Activated naive CD8-positive, alpha-beta T cell treated with anti-CD3 and anti-CD28 coated beads, Interleukin-2, amount 10 ng/mL, durations not matched to agents 7 days and 5 days (primary cell): ENCODE measurements at regions not wholly inside any gene's neighbourhood (a gene's known extent, or its start where the extent isn't known, plus 50 kb on each side); places are given as distances from the start of the nearest gene placed in this dataset.

ENCODE experiments used
- ATAC-seq: fragments of 150-1000 bp; cut with Tn5 transposase; one replicate; pipeline ENCODE4 v1.10.0; 2021; ENCODE audit warnings: low read depth, moderate library complexity
- POLR2A ChIA-PET: fragments of 350-600 bp; sonication (Branson Sonifier 250); formaldehyde crosslinking; loops from one replicate; lab custom pipeline; 2021; ENCODE audit warnings: antibody characterized with exemption; lab: Charles Lee
- DNase-seq: peaks from one replicate; pipeline ENCODE4 v3.0.0; 2021
- H3K27ac Mint-ChIP-seq: one replicate; pipeline ENCODE4 v1.8.0; 2022; ENCODE audit warnings: mild to moderate bottlenecking, mixed read lengths
- H3K27me3 Mint-ChIP-seq: one replicate; pipeline ENCODE4 v1.8.0; 2022; ENCODE audit warnings: mild to moderate bottlenecking, moderate library complexity, mixed read lengths
- H3K36me3 Mint-ChIP-seq: one replicate; pipeline ENCODE4 v1.8.0; 2021; ENCODE audit warnings: mild to moderate bottlenecking, mixed read lengths
- H3K4me1 Mint-ChIP-seq: one replicate; pipeline ENCODE4 v1.8.0; 2021; ENCODE audit warnings: mixed read lengths
- H3K4me3 Mint-ChIP-seq: one replicate; pipeline ENCODE4 v1.8.0; 2022; ENCODE audit warnings: mild to moderate bottlenecking, moderate library complexity, mixed read lengths
- H3K9me3 Mint-ChIP-seq: one replicate; pipeline ENCODE4 v1.8.0; 2021; ENCODE audit warnings: mixed read lengths

- H3K27me3 Mint-ChIP-seq = no peaks in the 10 kb centered on the region
These were observed 60.9 kb upstream of the RTN4 start for GRCh38 chr2:55111230-55111569.

GRCh38 chr2:55109219-55109891, 59.1 kb upstream of the RTN4 start:
- ATAC-seq (no peak), DNase-seq (no peak)
- POLR2A ChIA-PET = no interaction called here
- Mint-ChIP-seq H3K27me3 (no peaks in the 10 kb centered on the region), H3K4me3 (no peak overlapping the region), H3K36me3 (no peaks in the 10 kb centered on the region), H3K4me1 (no peaks in the 10 kb centered on the region), H3K9me3 (no peaks in the 10 kb centered on the region), H3K27ac (no peak overlapping the region)

More at GRCh38 chr2:55111230-55111569, 60.9 kb upstream of the RTN4 start:
- no peaks in the 10 kb centered on the region for H3K36me3 Mint-ChIP-seq
- no peak overlapping the region for H3K4me3 Mint-ChIP-seq
- H3K4me1 Mint-ChIP-seq = no peaks in the 10 kb centered on the region
- ATAC-seq (no peak), DNase-seq (no peak)
- POLR2A ChIA-PET = no interaction called here
- H3K9me3 Mint-ChIP-seq = no peaks in the 10 kb centered on the region
- no peak overlapping the region for H3K27ac Mint-ChIP-seq

GRCh38 chr2:55108456-55109160, 58.4 kb upstream of the RTN4 start:
- no peak overlapping the region for H3K27ac Mint-ChIP-seq
- no peak for ATAC-seq
- no peak overlapping the region for H3K4me3 Mint-ChIP-seq
- POLR2A ChIA-PET = no interaction called here
- DNase-seq = no peak
- no peaks in the 10 kb centered on the region for H3K27me3 Mint-ChIP-seq
- H3K36me3 Mint-ChIP-seq = no peaks in the 10 kb centered on the region
- no peaks in the 10 kb centered on the region for H3K9me3 Mint-ChIP-seq
- H3K4me1 Mint-ChIP-seq = no peaks in the 10 kb centered on the region

GRCh38 chr2:55107436-55107835, 57.2 kb upstream of the RTN4 start:
- POLR2A ChIA-PET = no interaction called here

GRCh38 chr2:55106148-55106547, 55.9 kb upstream of the RTN4 start:
- Mint-ChIP-seq H3K27ac (no peak overlapping the region), H3K27me3 (no peaks in the 10 kb centered on the region), H3K36me3 (no peaks in the 10 kb centered on the region), H3K4me1 (no peaks in the 10 kb centered on the region), H3K4me3 (no peak overlapping the region), H3K9me3 (no peaks in the 10 kb centered on the region)
- POLR2A ChIA-PET = no interaction called here
- DNase-seq = no peak
- ATAC-seq = no peak

More at GRCh38 chr2:55107436-55107835, 57.2 kb upstream of the RTN4 start:
- no peak overlapping the region for H3K27ac Mint-ChIP-seq
- no peak for DNase-seq
- H3K27me3 Mint-ChIP-seq = no peaks in the 10 kb centered on the region
- H3K4me1 Mint-ChIP-seq = no peaks in the 10 kb centered on the region
- no peaks in the 10 kb centered on the region for H3K9me3 Mint-ChIP-seq
- no peak overlapping the region for H3K4me3 Mint-ChIP-seq
- no peaks in the 10 kb centered on the region for H3K36me3 Mint-ChIP-seq
- ATAC-seq = no peak

GRCh38 chr2:55105456-55105855, 55.2 kb upstream of the RTN4 start:
- H3K4me1 Mint-ChIP-seq = no peaks in the 10 kb centered on the region
- DNase-seq (no peak), ATAC-seq (no peak)

GRCh38 chr2:55103046-55103445, 52.8 kb upstream of the RTN4 start:
- POLR2A ChIA-PET = interaction anchor here (0.7 kb wide), 1 partner anchor 18 kb away, joined by 3 read pairs; no protein-coding TSS in a partner anchor
- no peak for DNase-seq
- peaks cover 2% of the 10 kb centered on the region for H3K9me3 Mint-ChIP-seq
- H3K27me3 Mint-ChIP-seq = no peaks in the 10 kb centered on the region
- no peaks in the 10 kb centered on the region for H3K36me3 Mint-ChIP-seq
- no peak for ATAC-seq
- peaks cover 7% of the 10 kb centered on the region for H3K4me1 Mint-ChIP-seq
- H3K27ac Mint-ChIP-seq = peak overlapping the region; percentile 30
- no peak overlapping the region for H3K4me3 Mint-ChIP-seq

More at GRCh38 chr2:55105456-55105855, 55.2 kb upstream of the RTN4 start:
- Mint-ChIP-seq H3K4me3 (no peak overlapping the region), H3K36me3 (no peaks in the 10 kb centered on the region), H3K27ac (no peak overlapping the region), H3K9me3 (no peaks in the 10 kb centered on the region), H3K27me3 (no peaks in the 10 kb centered on the region)
- POLR2A ChIA-PET = no interaction called here

GRCh38 chr2:55102056-55102812, 52.0 kb upstream of the RTN4 start:
- POLR2A ChIA-PET = interaction anchor here (0.7 kb wide), 1 partner anchor 19 kb away, joined by 3 read pairs; no protein-coding TSS in a partner anchor
- peaks cover 2% of the 10 kb centered on the region for H3K9me3 Mint-ChIP-seq
- no peaks in the 10 kb centered on the region for H3K36me3 Mint-ChIP-seq
- no peaks in the 10 kb centered on the region for H3K27me3 Mint-ChIP-seq
- ATAC-seq = no peak
- H3K4me3 Mint-ChIP-seq = no peak overlapping the region
- no peak for DNase-seq
- H3K4me1 Mint-ChIP-seq = peaks cover 7% of the 10 kb centered on the region
- H3K27ac Mint-ChIP-seq = no peak overlapping the region

- Mint-ChIP-seq H3K4me1 (peaks cover 7% of the 10 kb centered on the region), H3K36me3 (no peaks in the 10 kb centered on the region), H3K9me3 (peaks cover 2% of the 10 kb centered on the region), H3K27me3 (no peaks in the 10 kb centered on the region), H3K4me3 (no peak overlapping the region), H3K27ac (no peak overlapping the region)
- ATAC-seq (no peak), DNase-seq (no peak)
- POLR2A ChIA-PET = no interaction called here
These were observed 51.2 kb upstream of the RTN4 start for GRCh38 chr2:55101466-55101865.

- H3K9me3 Mint-ChIP-seq = peaks cover 2% of the 10 kb centered on the region
- POLR2A ChIA-PET = no interaction called here
- ATAC-seq = no peak
- H3K4me3 Mint-ChIP-seq = no peak overlapping the region
- no peak for DNase-seq
- H3K4me1 Mint-ChIP-seq = peaks cover 7% of the 10 kb centered on the region
- peak overlapping the region; percentile 59 for H3K27ac Mint-ChIP-seq
- H3K36me3 Mint-ChIP-seq = no peaks in the 10 kb centered on the region
- H3K27me3 Mint-ChIP-seq = no peaks in the 10 kb centered on the region
These were observed 49.9 kb upstream of the RTN4 start for GRCh38 chr2:55099878-55100820.
